Caco-2 (cell line): ENCODE measurements at regions not wholly inside any gene's neighbourhood (a gene's known extent, or its start where the extent isn't known, plus 50 kb on each side); places are given as distances from the start of the nearest gene placed in this dataset.

ENCODE experiments used
- BruUV-seq: library from RNA; stranded (reverse); fragments of 400-500 nt; replicated peaks from 2 replicates; lab custom pipeline; 2021; lab: Mats Ljungman, UMichigan
- CTCF ChIA-PET: fragments of 300-600 bp; sonication (Branson Sonifier 250); formaldehyde crosslinking; loops from one replicate; lab custom pipeline; 2022; ENCODE audit warnings: antibody characterized with exemption; lab: Charles Lee
- POLR2A ChIA-PET: fragments of 300-600 bp; sonication (Branson Sonifier 250); formaldehyde crosslinking; loops from one replicate; lab custom pipeline; 2022; ENCODE audit warnings: antibody characterized with exemption; lab: Charles Lee
- DNase-seq, 2 experiments: peaks; one replicate each; pipeline versions ENCODE4 v3.0.0 to v3.0.0-alpha.2; 2020 to 2022
- H3K27me3 ChIP-seq: replicated peaks from 2 replicates; pipeline ENCODE4 v1.6.0; 2011; ENCODE audit warnings: low read length; ENCODE audit not compliant: control insufficient read depth, insufficient read depth
- H3K36me3 ChIP-seq: 2 replicates; pipeline ENCODE4 v1.5.1; 2011; ENCODE audit warnings: low read length; ENCODE audit not compliant: control insufficient read depth, insufficient read depth
- H3K4me1 ChIP-seq: fragments of 250-450 bp; sonication (Bioruptor Pico); 2 replicates; pipeline ENCODE4 v1.5.1; 2020; ENCODE audit warnings: mild to moderate bottlenecking
- H3K4me3 ChIP-seq: 2 replicates; pipeline ENCODE4 v1.5.1; 2011; ENCODE audit warnings: low read depth, mild to moderate bottlenecking, control low read depth, low read length
- H3K9me3 ChIP-seq: fragments of 250-450 bp; sonication (Bioruptor Pico); 2 replicates; pipeline ENCODE4 v1.5.1; 2020; ENCODE audit warnings: mild to moderate bottlenecking, moderate library complexity
- H3K27ac Mint-ChIP-seq: one replicate; pipeline ENCODE4 v1.8.0; 2022; ENCODE audit warnings: mixed read lengths; ENCODE audit not compliant: unreplicated experiment
- H3K27me3 Mint-ChIP-seq: one replicate; pipeline ENCODE4 v1.8.0; 2022; ENCODE audit warnings: mixed read lengths; ENCODE audit not compliant: insufficient read depth, unreplicated experiment
- H3K36me3 Mint-ChIP-seq: one replicate; pipeline ENCODE4 v1.8.0; 2022; ENCODE audit warnings: mild to moderate bottlenecking, mixed read lengths; ENCODE audit not compliant: insufficient read depth, unreplicated experiment
- H3K4me1 Mint-ChIP-seq: one replicate; pipeline ENCODE4 v1.8.0; 2022; ENCODE audit warnings: low read depth, mixed read lengths; ENCODE audit not compliant: unreplicated experiment
- H3K4me3 Mint-ChIP-seq: one replicate; pipeline ENCODE4 v1.8.0; 2022; ENCODE audit warnings: mild to moderate bottlenecking, moderate library complexity, mixed read lengths; ENCODE audit not compliant: unreplicated experiment
- H3K9me3 Mint-ChIP-seq: one replicate; pipeline ENCODE4 v1.8.0; 2022; ENCODE audit warnings: mixed read lengths; ENCODE audit not compliant: unreplicated experiment
- intact Hi-C: fragments of 100-400 bp; cut with micrococcal nuclease; formaldehyde crosslinking; loops from one replicate; pipeline ENCODE4 v1.10.0; 2022; ENCODE audit not compliant: unreplicated experiment
- TF ChIP-seq, protein P1 (sequence below), 2 experiments: fragments of 200-600 bp in 1 of 2; IDR thresholded peaks; 1 replicate in 1 of 2; 2 replicates in 1 of 2; pipeline versions ENCODE4 v1.5.1 to v1.8.0; 2011 to 2022; ENCODE audit warnings: antibody characterized with exemption in 1 of 2, control low read depth in 1 of 2, inconsistent platforms in 1 of 2, low read depth in 1 of 2, low read length in 1 of 2, mild to moderate bottlenecking in 1 of 2, moderate library complexity in 1 of 2; ENCODE audit not compliant: insufficient read depth in 1 of 2, severe bottlenecking in 1 of 2, unreplicated experiment in 1 of 2

DNA sequence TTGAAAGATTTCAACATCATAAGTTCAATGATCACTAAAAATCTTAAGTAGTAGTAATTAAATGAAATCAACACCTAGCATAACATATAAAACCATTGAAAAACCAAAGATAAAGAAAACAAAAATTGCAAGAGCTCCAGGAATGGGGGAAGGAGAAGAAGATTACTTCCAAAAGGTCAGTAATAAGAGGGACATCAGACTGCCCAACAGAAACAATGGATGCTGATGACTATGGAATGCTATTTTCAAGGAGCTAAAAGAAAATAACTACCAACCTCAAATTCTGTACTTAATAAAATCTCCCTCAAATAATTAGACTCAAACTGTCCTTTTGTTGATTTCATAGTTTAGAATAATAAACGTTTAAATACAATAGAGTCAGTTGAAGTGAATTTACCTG lies 314.5 kb upstream of the LMO3 start:
- intact Hi-C loops, result no loop called here
- H3K4me1 Mint-ChIP-seq, result no peaks in the 10 kb centered on the region
- peaks cover 26% of the 10 kb centered on the region for H3K9me3 Mint-ChIP-seq
- H3K9me3 ChIP-seq, result peaks cover 18% of the 10 kb centered on the region
- no peak overlapping the region for H3K4me3 Mint-ChIP-seq
- TF ChIP-seq, protein P1, sequence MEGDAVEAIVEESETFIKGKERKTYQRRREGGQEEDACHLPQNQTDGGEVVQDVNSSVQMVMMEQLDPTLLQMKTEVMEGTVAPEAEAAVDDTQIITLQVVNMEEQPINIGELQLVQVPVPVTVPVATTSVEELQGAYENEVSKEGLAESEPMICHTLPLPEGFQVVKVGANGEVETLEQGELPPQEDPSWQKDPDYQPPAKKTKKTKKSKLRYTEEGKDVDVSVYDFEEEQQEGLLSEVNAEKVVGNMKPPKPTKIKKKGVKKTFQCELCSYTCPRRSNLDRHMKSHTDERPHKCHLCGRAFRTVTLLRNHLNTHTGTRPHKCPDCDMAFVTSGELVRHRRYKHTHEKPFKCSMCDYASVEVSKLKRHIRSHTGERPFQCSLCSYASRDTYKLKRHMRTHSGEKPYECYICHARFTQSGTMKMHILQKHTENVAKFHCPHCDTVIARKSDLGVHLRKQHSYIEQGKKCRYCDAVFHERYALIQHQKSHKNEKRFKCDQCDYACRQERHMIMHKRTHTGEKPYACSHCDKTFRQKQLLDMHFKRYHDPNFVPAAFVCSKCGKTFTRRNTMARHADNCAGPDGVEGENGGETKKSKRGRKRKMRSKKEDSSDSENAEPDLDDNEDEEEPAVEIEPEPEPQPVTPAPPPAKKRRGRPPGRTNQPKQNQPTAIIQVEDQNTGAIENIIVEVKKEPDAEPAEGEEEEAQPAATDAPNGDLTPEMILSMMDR (IDR thresholded peaks at IDR 0.05; ENCODE audit: insufficient read depth in 1 of 2, low read depth in 1 of 2, low read length in 1 of 2, severe bottlenecking in 1 of 2, unreplicated experiment in 1 of 2), result no peak
- no TSS peak for BruUV-seq
- no peak overlapping the region for H3K4me3 ChIP-seq
- H3K27me3 Mint-ChIP-seq, result no peaks in the 10 kb centered on the region
- no peaks in the 10 kb centered on the region for H3K36me3 Mint-ChIP-seq
- CTCF ChIA-PET, result no interaction called here
- no peaks in the 10 kb centered on the region for H3K27me3 ChIP-seq
- no peaks in the 10 kb centered on the region for H3K36me3 ChIP-seq
- no peak for DNase-seq
- H3K27ac Mint-ChIP-seq, result no peak overlapping the region
- POLR2A ChIA-PET, result no interaction called here
- no peaks in the 10 kb centered on the region for H3K4me1 ChIP-seq

DNA sequence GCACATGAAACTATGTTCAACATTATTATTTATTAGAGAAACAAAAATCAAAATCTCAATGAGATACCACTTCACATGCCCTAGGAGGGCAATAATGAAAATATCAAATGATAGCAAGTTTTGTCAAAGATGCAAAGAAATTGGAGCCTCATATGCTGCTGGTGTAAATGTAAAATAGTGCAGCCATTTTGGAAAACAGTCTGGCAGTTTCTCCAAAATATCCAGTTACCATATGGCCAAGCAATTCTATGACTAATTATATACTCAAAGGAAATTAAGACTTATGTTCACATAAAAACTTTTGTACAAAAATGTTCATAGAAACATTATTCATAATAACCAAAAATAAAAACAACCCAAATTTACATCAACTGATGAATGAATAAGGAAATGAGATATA lies 313.6 kb upstream of the LMO3 start:
- POLR2A ChIA-PET, result no interaction called here
- Histone ChIP-seq H3K4me1 (no peaks in the 10 kb centered on the region), H3K9me3 (peaks cover 18% of the 10 kb centered on the region), H3K27me3 (no peaks in the 10 kb centered on the region), H3K36me3 (no peaks in the 10 kb centered on the region), H3K4me3 (no peak overlapping the region)
- BruUV-seq, result no TSS peak
- peaks cover 26% of the 10 kb centered on the region for H3K9me3 Mint-ChIP-seq
- H3K4me3 Mint-ChIP-seq, result no peak overlapping the region
- no peaks in the 10 kb centered on the region for H3K4me1 Mint-ChIP-seq
- no peak for DNase-seq
- H3K27me3 Mint-ChIP-seq, result no peaks in the 10 kb centered on the region
- no peaks in the 10 kb centered on the region for H3K36me3 Mint-ChIP-seq
- TF ChIP-seq, protein P1 (IDR thresholded peaks at IDR 0.05; ENCODE audit: insufficient read depth in 1 of 2, low read depth in 1 of 2, low read length in 1 of 2, severe bottlenecking in 1 of 2, unreplicated experiment in 1 of 2), result no peak
- CTCF ChIA-PET, result no interaction called here
- H3K27ac Mint-ChIP-seq, result no peak overlapping the region
- intact Hi-C loops, result no loop called here

DNA sequence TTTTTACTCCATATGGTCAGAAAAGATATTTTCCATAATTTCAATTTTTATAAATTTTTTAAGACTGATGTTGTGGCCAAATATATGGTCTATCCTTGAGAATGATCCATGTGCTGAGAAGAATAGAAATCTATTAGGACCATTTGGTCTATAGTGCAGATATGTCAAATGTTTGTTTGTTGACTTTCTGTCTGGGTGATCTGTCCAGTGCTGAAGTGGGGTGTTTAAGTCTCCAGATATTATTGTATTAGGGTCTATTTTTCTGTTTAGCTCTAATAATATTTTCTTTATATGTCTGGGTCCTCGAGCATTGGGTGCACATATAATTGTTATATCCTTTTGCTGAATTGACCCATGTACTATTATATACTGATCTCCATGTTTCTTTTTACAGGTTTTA lies 308.9 kb upstream of the LMO3 start:
- no peaks in the 10 kb centered on the region for H3K36me3 Mint-ChIP-seq
- H3K4me1 Mint-ChIP-seq, result no peaks in the 10 kb centered on the region
- H3K36me3 ChIP-seq, result no peaks in the 10 kb centered on the region
- CTCF ChIA-PET, result no interaction called here
- peaks cover 4% of the 10 kb centered on the region; the same call in 1 of the 2 replicates for H3K9me3 ChIP-seq
- POLR2A ChIA-PET, result no interaction called here
- no peaks in the 10 kb centered on the region for H3K27me3 Mint-ChIP-seq
- no peak overlapping the region for H3K27ac Mint-ChIP-seq
- no peak overlapping the region for H3K4me3 ChIP-seq
- no peaks in the 10 kb centered on the region for H3K4me1 ChIP-seq
- no peaks in the 10 kb centered on the region for H3K27me3 ChIP-seq
- DNase-seq, result no peak
- no peak overlapping the region for H3K4me3 Mint-ChIP-seq
- no TSS peak for BruUV-seq
- intact Hi-C loops, result no loop called here
- peaks cover 2% of the 10 kb centered on the region for H3K9me3 Mint-ChIP-seq
- TF ChIP-seq, protein P1 (IDR thresholded peaks at IDR 0.05; ENCODE audit: insufficient read depth in 1 of 2, low read depth in 1 of 2, low read length in 1 of 2, severe bottlenecking in 1 of 2, unreplicated experiment in 1 of 2), result no peak
